ENCODE measurements at regions not wholly inside any gene's neighbourhood (a gene's known extent, or its start where the extent isn't known, plus 50 kb on each side); places are given as distances from the start of the nearest gene placed in this dataset.
"Not testable (repeated sequence)": the region's sequence is repeated elsewhere in the genome, so short reads cannot be mapped to it uniquely, and the experiment has no call there.

DNA sequence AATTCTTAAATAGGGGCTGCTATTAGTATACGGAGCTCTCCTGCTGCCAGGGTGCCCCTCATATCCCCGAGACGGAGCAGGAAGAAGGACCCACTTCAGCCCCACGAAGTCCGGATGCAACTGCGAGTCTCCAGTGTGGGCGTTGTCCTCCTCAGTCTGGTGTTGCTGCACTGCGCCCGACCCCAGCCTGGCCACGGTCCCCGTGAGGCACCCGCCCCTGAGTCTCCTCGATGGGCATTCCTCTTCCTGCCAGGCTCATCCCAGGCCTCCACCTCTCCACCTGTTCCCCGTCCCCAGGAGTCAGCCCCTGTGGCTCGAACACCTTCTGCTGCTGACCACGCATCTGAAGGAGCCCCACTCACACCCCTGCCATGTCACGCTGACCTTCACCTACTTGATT lies 68.1 kb upstream of the SFSWAP start:
- no peak for DNase-seq (ENCODE audit: low spot score)
- TF ChIP-seq CTCF (IDR thresholded peaks at IDR 0.05; ENCODE audit: extremely low read depth, missing control alignments), result no peak

GRCh38 chr12:131643631-131644452 lies 67.0 kb upstream of the SFSWAP start:
- no peak for TF ChIP-seq CTCF (IDR thresholded peaks at IDR 0.05; ENCODE audit: extremely low read depth, missing control alignments)
- no peak for DNase-seq (ENCODE audit: low spot score)

DNA sequence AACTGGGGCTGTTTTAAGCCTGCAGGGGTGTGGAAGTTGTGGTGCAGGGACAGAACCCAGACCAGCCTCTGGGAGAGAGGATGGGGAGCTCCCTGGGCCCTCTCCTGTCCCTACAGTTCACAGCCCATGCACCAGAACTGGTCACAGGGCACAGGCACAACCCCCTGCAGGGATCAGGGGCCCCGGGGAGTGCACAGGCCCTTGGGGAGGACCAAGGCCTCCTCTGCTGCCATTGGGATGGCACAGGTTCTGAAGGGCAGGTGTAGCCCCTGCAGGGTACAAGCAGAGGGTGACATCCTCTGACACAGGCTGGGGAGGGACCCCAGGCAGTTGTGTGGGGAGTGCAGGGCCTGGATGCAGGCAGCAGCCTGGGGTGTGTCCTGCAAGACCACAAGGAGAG lies 66.4 kb upstream of the SFSWAP start:
- no peak for TF ChIP-seq CTCF (IDR thresholded peaks at IDR 0.05; ENCODE audit: extremely low read depth, missing control alignments)
- no peak for DNase-seq (ENCODE audit: low spot score)

- DNase-seq (ENCODE audit: low spot score), result not testable (repeated sequence)
Observed at GRCh38 chr12:131644917-131645316, 66.0 kb upstream of the SFSWAP start.

DNA sequence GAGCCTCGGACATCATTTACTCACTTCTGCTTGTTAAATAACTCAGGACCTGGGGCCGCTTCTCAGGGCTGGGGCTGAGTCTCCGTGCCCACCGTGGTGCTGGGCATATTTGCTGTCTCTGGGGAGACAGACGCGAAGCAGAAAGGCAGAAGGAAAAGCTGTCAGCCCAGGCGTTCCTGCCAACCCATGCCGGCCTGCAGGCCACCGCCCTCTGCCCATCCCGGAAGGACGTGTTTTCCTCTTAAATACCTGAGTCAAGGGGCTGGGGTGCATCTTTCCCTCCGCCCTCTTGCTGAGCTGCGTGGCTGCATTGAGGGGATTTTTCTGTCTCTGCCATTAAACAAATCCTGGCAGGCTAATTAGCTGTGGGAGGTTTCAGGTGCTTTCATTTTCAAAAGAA lies 65.3 kb upstream of the SFSWAP start:
- not testable (repeated sequence) for DNase-seq (ENCODE audit: low spot score)

DNA sequence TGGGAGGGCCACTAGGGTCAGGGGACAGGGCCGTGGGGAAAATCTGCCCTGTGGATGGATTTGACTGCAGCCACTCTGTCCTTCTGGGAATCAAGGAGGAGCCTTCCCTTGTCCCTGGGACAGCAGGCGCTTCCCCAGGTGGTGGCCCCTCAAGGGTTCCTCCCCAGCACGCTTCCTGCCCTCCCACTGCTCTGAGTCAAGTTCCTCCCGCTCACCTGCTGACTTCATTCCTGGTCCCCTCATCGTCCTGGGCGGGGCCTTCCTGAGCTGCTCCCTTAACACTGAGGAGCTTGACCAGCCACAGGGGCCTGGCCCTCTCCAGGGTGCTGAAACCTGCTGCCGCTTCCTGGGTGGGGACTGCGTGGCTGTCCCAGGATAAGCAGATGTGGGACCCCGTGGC lies 64.4 kb upstream of the SFSWAP start:
- DNase-seq (ENCODE audit: low spot score), result not testable (repeated sequence)

GRCh38 chr12:131647667-131648066 lies 63.2 kb upstream of the SFSWAP start:
- no peak for DNase-seq (ENCODE audit: low spot score)
- TF ChIP-seq CTCF (IDR thresholded peaks at IDR 0.05; ENCODE audit: extremely low read depth, missing control alignments), result no peak

DNA sequence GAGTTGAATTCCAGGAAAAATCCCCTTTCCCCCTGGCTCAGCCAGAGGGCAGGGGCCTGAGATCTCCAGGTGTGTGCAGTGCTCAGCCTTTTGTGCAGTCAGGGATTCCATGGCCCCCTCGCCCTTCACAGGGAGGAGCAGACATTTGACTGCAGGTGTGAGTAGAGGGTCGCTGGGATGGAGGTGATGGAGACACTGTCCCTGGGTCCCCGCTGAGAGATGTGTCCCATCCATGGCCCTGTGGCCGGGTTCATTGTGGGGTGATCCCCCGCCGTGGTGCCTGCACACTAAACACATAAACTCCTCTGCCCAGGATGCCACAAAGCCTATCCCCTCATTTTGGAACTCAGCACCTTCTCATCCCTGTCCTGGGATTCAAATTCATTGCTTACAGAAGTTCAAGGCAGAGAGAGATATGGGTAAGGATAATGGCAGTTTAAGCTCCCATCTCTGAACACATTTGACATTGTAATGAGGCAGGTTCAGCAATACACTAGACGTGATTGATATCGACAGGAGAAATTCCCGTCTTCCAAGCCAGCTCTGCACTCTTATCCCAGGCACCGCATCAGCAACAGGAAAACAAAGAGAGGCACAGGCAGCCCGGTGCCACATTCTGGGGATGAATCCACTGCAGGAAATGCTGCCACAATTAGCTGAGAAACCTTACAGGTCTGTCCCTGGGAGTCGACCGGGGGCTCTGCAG lies 55.3 kb upstream of the SFSWAP start:
- DNase-seq (ENCODE audit: low spot score), result not testable (repeated sequence)

- DNase-seq (ENCODE audit: low spot score), result not testable (repeated sequence)
Observed at GRCh38 chr12:131656796-131657195, 54.1 kb upstream of the SFSWAP start.

GRCh38 chr12:131658605-131659004 lies 52.3 kb upstream of the SFSWAP start:
- not testable (repeated sequence) for DNase-seq (ENCODE audit: low spot score)

- DNase-seq (ENCODE audit: low spot score), result not testable (repeated sequence)
Observed at GRCh38 chr12:131659484-131659883, 51.4 kb upstream of the SFSWAP start.

DNA sequence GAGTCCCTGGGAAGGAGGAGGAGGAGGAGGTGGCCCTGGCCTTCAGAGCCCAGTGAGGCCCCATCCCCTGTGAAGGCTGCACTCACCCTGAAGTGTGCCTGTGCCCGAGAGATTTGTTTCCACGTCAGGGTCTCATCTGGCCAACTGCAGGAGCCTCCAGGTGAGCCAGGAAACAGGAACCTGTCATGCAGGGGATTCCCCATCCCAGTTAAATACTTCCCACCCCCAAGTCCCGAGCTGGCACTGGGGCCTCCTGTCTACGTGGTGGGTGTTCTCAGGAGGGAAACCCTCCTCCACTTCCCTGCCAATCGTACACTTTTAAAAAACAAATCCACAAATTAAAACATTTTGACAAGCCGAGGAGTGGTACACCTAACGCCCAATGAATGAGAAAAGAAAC lies 50.9 kb upstream of the SFSWAP start:
- not testable (repeated sequence) for DNase-seq (ENCODE audit: low spot score)

GRCh38 chr12:131660401-131660800 lies 50.5 kb upstream of the SFSWAP start:
- not testable (repeated sequence) for DNase-seq (ENCODE audit: low spot score)

Data from GM20000 (cell line).